GM12878 (cell line): ENCODE measurements at regions not wholly inside any gene's neighbourhood (a gene's known extent, or its start where the extent isn't known, plus 50 kb on each side); places are given as distances from the start of the nearest gene placed in this dataset.

Experiments used
- ATAC-seq: fragments of 200-7000 bp; cut with Tn5 transposase; 3 replicates; pipeline ENCODE4 v1.9.1; 2020; ENCODE audit warnings: mild to moderate bottlenecking, moderate library complexity
- BruUV-seq: library from RNA; stranded (reverse); fragments of 400-500 nt; replicated peaks from 2 replicates; lab custom pipeline; 2021; lab: Mats Ljungman, UMichigan
- CTCF ChIA-PET: fragments of 300-600 bp; sonication (Branson Sonifier 250); formaldehyde crosslinking; extraction: SDS; loops from one replicate; lab custom pipeline; 2021; ENCODE audit warnings: inconsistent platforms; lab: Yijun Ruan, JAX
- POLR2A ChIA-PET: fragments of 350-600 bp; formaldehyde crosslinking; extraction: SDS; loops from one replicate; lab custom pipeline; 2021; ENCODE audit warnings: inconsistent platforms; lab: Charles Lee
- RAD21 ChIA-PET: fragments of 300-600 bp; sonication (Branson Sonifier 250); formaldehyde crosslinking; loops from one replicate; lab custom pipeline; 2023; ENCODE audit warnings: antibody characterized with exemption; ENCODE audit not compliant: unreplicated experiment; lab: Charles Lee
- SMC1A ChIA-PET: fragments of 300-600 bp; sonication (Branson Sonifier 250); formaldehyde crosslinking; loops from one replicate; lab custom pipeline; 2023; ENCODE audit not compliant: unreplicated experiment, uncharacterized antibody; lab: Charles Lee
- DNase-seq: peaks from one replicate; pipeline ENCODE4 v3.0.0-alpha.2; 2011; ENCODE audit warnings: low read depth, low spot score
- FAIRE-seq: peaks from 3 replicates; lab custom pipeline; 2011; peaks lifted over from hg19 to GRCh38; lab: Jason Lieb, UNC
- H2AFZ ChIP-seq: 2 replicates; pipeline ENCODE4 v1.6.0; 2011; ENCODE audit warnings: low read depth, low read length, control low read depth; ENCODE audit not compliant: control insufficient read depth
- H3K27ac ChIP-seq: 2 replicates; pipeline ENCODE4 v1.5.1; 2011; ENCODE audit warnings: control low read depth; ENCODE audit not compliant: control insufficient read depth, insufficient read depth
- H3K27me3 ChIP-seq, 2 experiments: replicated peaks in 1 of 2; 2 replicates each; pipeline versions ENCODE4 v1.6.0 to v1.6.1; 2011; ENCODE audit warnings: low read length in 1 of 2; ENCODE audit not compliant: control insufficient read depth in 2 of 2, insufficient read depth in 2 of 2
- H3K36me3 ChIP-seq, 2 experiments: 2 replicates each; pipeline ENCODE4 v1.5.1; 2011; ENCODE audit warnings: low read length in 1 of 2; ENCODE audit not compliant: control insufficient read depth in 2 of 2, insufficient read depth in 2 of 2
- H3K4me1 ChIP-seq: 2 replicates; pipeline ENCODE4 v1.6.1; 2011; ENCODE audit warnings: mild to moderate bottlenecking, low read length, moderate library complexity, mixed read lengths; ENCODE audit not compliant: control insufficient read depth, insufficient read depth
- H3K4me2 ChIP-seq: 2 replicates; pipeline ENCODE4 v1.6.0; 2011; ENCODE audit warnings: control low read depth; ENCODE audit not compliant: control insufficient read depth, insufficient read depth
- H3K4me3 ChIP-seq: fragments of 200-600 bp; sonication (generic); 2 replicates; pipeline ENCODE4 v1.5.1; 2016
- H3K79me2 ChIP-seq: 2 replicates; pipeline ENCODE4 v1.6.0; 2011; ENCODE audit warnings: low read length; ENCODE audit not compliant: control insufficient read depth, insufficient read depth
- H3K9ac ChIP-seq: 2 replicates; pipeline ENCODE4 v1.8.0; 2011; ENCODE audit warnings: low read length, control low read depth, mixed read lengths; ENCODE audit not compliant: control insufficient read depth, insufficient read depth
- H3K9me3 ChIP-seq: replicated peaks from 3 replicates; pipeline ENCODE4 v1.5.1; 2011; ENCODE audit warnings: mild to moderate bottlenecking, low read length; ENCODE audit not compliant: control insufficient read depth, insufficient read depth
- H4K20me1 ChIP-seq: 2 replicates; pipeline ENCODE4 v1.6.0; 2011; ENCODE audit not compliant: control insufficient read depth, insufficient read depth
- CEBPB ChIP-seq, 2 experiments: fragments of 150-350 bp in 1 of 2; IDR thresholded peaks; 2 replicates each; pipeline ENCODE4 v1.6.1; 2012 to 2014; ENCODE audit warnings: low read depth in 2 of 2, low read length in 2 of 2, borderline replicate concordance in 1 of 2, inconsistent platforms in 1 of 2
- CUX1 ChIP-seq: IDR thresholded peaks from 2 replicates; pipeline ENCODE4 v1.6.1; 2012; ENCODE audit warnings: improper control_type of control experiment, low read depth, low read length; ENCODE audit not compliant: insufficient replicate concordance
- EGR1 ChIP-seq, 2 experiments: IDR thresholded peaks; 1 replicate in 1 of 2; 2 replicates in 1 of 2; pipeline ENCODE4 v1.6.1; 2011 to 2012; ENCODE audit warnings: low read depth in 2 of 2, low read length in 2 of 2, borderline replicate concordance in 1 of 2, mild to moderate bottlenecking in 1 of 2, moderate library complexity in 1 of 2
- EP300 ChIP-seq, 2 experiments: fragments of 150-350 bp in 1 of 2; IDR thresholded peaks; 2 replicates each; pipeline ENCODE4 v1.6.1; 2011 to 2012; ENCODE audit warnings: low read depth in 2 of 2, low read length in 2 of 2, borderline replicate concordance in 1 of 2, improper control_type of control experiment in 1 of 2, inconsistent platforms in 1 of 2; ENCODE audit not compliant: control insufficient read depth in 1 of 2
- GABPA ChIP-seq: IDR thresholded peaks from 2 replicates; pipeline ENCODE4 v1.6.1; 2014; ENCODE audit warnings: antibody characterized with exemption, low read depth, mild to moderate bottlenecking, inconsistent platforms
- MLLT1 ChIP-seq: fragments of 450-650 bp; IDR thresholded peaks from 2 replicates; pipeline ENCODE4 v1.6.1; 2016; ENCODE audit warnings: mild to moderate bottlenecking
- MTA3 ChIP-seq: IDR thresholded peaks from 2 replicates; pipeline ENCODE4 v1.6.1; 2012; ENCODE audit warnings: low read length, inconsistent platforms, borderline replicate concordance
- PML ChIP-seq: IDR thresholded peaks from 2 replicates; pipeline ENCODE4 v1.6.1; 2012; ENCODE audit warnings: low read length, inconsistent platforms
- POLR2A ChIP-seq: IDR thresholded peaks from 2 replicates; pipeline ENCODE4 v1.6.1; 2011; ENCODE audit warnings: low read depth, mild to moderate bottlenecking, low read length
- RCOR1 ChIP-seq: conservative IDR thresholded peaks from 2 replicates; pipeline ENCODE4 v1.6.1; 2012; ENCODE audit warnings: low read depth, low read length, improper control_type of control experiment
- STAT1 ChIP-seq: fragments of 450-650 bp; conservative IDR thresholded peaks from 2 replicates; pipeline ENCODE4 v1.6.1; 2014; ENCODE audit warnings: antibody characterized with exemption, mild to moderate bottlenecking
- ZBTB40 ChIP-seq: fragments of 450-650 bp; IDR thresholded peaks from 2 replicates; pipeline ENCODE4 v1.6.1; 2016; ENCODE audit warnings: mild to moderate bottlenecking, moderate library complexity, borderline replicate concordance
- ZNF24 ChIP-seq: fragments of 450-650 bp; IDR thresholded peaks from 2 replicates; pipeline ENCODE4 v1.6.1; 2017; ENCODE audit warnings: antibody characterized with exemption, mild to moderate bottlenecking
- ZNF622 ChIP-seq: fragments of 450-650 bp; IDR thresholded peaks from 2 replicates; pipeline ENCODE4 v1.6.1; 2017; ENCODE audit warnings: mild to moderate bottlenecking, inconsistent platforms
- ZSCAN29 ChIP-seq: fragments of 450-650 bp; IDR thresholded peaks from 2 replicates; pipeline ENCODE4 v1.6.1; 2017; ENCODE audit warnings: mild to moderate bottlenecking, moderate library complexity
- WGBS: methylation state at CpG from one replicate; pipeline ENCODE4 v1.1.6; 2016; ENCODE audit warnings: low lambda C conversion rate; ENCODE audit not compliant: insufficient replicate concordance, insufficient coverage; ENCODE audit errors: missing lambda C conversion rate; 5-methylcytosine and 5-hydroxymethylcytosine counted together
- in situ Hi-C: fragments of 300-500 bp; cut with MboI; formaldehyde crosslinking; loops from 9 replicates; pipeline ENCODE4 v1.14.3; 2018; ENCODE audit warnings: mixed read lengths
- intact Hi-C: fragments of 100-400 bp; cut with micrococcal nuclease; formaldehyde crosslinking; loops from one replicate; pipeline ENCODE4 v1.14.2; 2022; ENCODE audit not compliant: unreplicated experiment

GRCh38 chr6:4308364-4308763 is 173.0 kb upstream of the ECI2 start:
- in situ Hi-C loops: no loop called here
- Histone ChIP-seq H3K79me2 (no peaks in the 10 kb centered on the region), H3K36me3 (no peaks in the 10 kb centered on the region), H2AFZ (no peak overlapping the region), H3K4me2 (no peak overlapping the region), H3K27ac (no peak overlapping the region), H3K4me1 (no peaks in the 10 kb centered on the region), H3K4me3 (no peak overlapping the region), H3K9me3 (peaks cover 6% of the 10 kb centered on the region), H3K27me3 (no peaks in the 10 kb centered on the region), H4K20me1 (no peaks in the 10 kb centered on the region), H3K9ac (no peak overlapping the region)
- POLR2A ChIA-PET: no interaction called here
- DNase-seq (no peak), FAIRE-seq (no peak), ATAC-seq (no peak)
- BruUV-seq: no TSS peak
- RAD21 ChIA-PET: no interaction called here
- 0% methylated on average over 1 of the region's 1 CpG for WGBS
- intact Hi-C loops: no loop called here
- SMC1A ChIA-PET: no interaction called here
- CTCF ChIA-PET: no interaction called here
- TF ChIP-seq POLR2A: no peak
- TF ChIP-seq PML: no peak
- no peak for TF ChIP-seq STAT1
- TF ChIP-seq ZSCAN29: no peak
- no peak for TF ChIP-seq MLLT1
- TF ChIP-seq ZNF24: no peak
- no peak for TF ChIP-seq MTA3
- no peak for TF ChIP-seq RCOR1
- TF ChIP-seq ZNF622: no peak
- no peak for TF ChIP-seq EGR1 (IDR thresholded peaks at IDR 0.05; ENCODE audit: borderline replicate concordance in 1 of 2, low read depth in 2 of 2, low read length in 2 of 2)
- no peak for TF ChIP-seq CEBPB (IDR thresholded peaks at IDR 0.05; ENCODE audit: borderline replicate concordance in 1 of 2, low read depth in 2 of 2, low read length in 2 of 2)
- no peak for TF ChIP-seq EP300 (IDR thresholded peaks at IDR 0.05; ENCODE audit: borderline replicate concordance in 1 of 2, control insufficient read depth in 1 of 2, low read depth in 2 of 2, low read length in 2 of 2)
- TF ChIP-seq ZBTB40: no peak
- TF ChIP-seq GABPA: no peak
- no peak for TF ChIP-seq CUX1
